Suprapubic skin (tissue), 4 donors: ENCODE measurements at regions not wholly inside any gene's neighbourhood (a gene's known extent, or its start where the extent isn't known, plus 50 kb on each side); places are given as distances from the start of the nearest gene placed in this dataset.

Experiments
- CTCF ChIP-seq, 2 donors: fragments of 200-600 bp in 1 of 2; fragments of 450-650 bp in 1 of 2; sonication (generic) in 1 of 2; IDR thresholded peaks; one replicate each; pipeline ENCODE4 v1.5.1; 2016 to 2019; ENCODE audit warnings: antibody characterized with exemption in 2 of 2, mild to moderate bottlenecking in 1 of 2, moderate library complexity in 1 of 2
- EP300 ChIP-seq: sonication (generic); formaldehyde crosslinking; IDR thresholded peaks from one replicate; pipeline ENCODE4 v1.6.1; 2017; ENCODE audit warnings: antibody characterized with exemption
- POLR2A ChIP-seq, 2 donors: fragments of 450-650 bp; IDR thresholded peaks; one replicate each; pipeline ENCODE4 v1.6.1; 2017; ENCODE audit warnings: antibody characterized with exemption in 2 of 2, mild to moderate bottlenecking in 2 of 2, moderate library complexity in 2 of 2
- POLR2AphosphoS5 ChIP-seq, 3 donors: sonication (generic); formaldehyde crosslinking; IDR thresholded peaks; one replicate each; pipeline ENCODE4 v1.6.1; 2017; ENCODE audit warnings: antibody characterized with exemption in 3 of 3

GRCh38 chr17:68679882-68680281 is 78.7 kb upstream of the FAM20A start:
- TF ChIP-seq POLR2AphosphoS5 (IDR thresholded peaks at IDR 0.05) = no peak
- TF ChIP-seq CTCF (IDR thresholded peaks at IDR 0.05) = no peak
- no peak for TF ChIP-seq POLR2A (IDR thresholded peaks at IDR 0.05)
- no peak for TF ChIP-seq EP300
